ENCODE measurements at regions not wholly inside any gene's neighbourhood (a gene's known extent, or its start where the extent isn't known, plus 50 kb on each side); places are given as distances from the start of the nearest gene placed in this dataset.

DNA sequence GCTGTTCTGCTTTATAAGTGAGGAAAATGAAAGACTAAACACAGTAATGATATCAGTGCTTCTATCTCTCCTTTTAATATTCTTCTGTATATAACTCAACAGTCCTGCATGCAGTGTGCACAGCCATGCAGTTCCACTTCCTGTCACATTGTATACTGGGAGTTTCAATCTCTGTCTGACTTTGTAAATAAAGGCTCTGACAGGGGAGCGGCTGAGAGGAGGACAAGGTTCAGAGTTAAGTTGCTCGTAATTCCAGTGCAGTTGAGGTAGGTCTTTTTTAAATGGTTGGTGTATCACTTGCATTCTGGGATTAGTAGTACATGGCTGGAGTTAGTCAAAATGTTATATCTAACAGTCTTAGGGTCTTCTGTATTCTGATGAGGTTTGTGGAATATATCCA is 264.5 kb downstream of the OLFM3 start:
- TF ChIP-seq, protein P1, sequence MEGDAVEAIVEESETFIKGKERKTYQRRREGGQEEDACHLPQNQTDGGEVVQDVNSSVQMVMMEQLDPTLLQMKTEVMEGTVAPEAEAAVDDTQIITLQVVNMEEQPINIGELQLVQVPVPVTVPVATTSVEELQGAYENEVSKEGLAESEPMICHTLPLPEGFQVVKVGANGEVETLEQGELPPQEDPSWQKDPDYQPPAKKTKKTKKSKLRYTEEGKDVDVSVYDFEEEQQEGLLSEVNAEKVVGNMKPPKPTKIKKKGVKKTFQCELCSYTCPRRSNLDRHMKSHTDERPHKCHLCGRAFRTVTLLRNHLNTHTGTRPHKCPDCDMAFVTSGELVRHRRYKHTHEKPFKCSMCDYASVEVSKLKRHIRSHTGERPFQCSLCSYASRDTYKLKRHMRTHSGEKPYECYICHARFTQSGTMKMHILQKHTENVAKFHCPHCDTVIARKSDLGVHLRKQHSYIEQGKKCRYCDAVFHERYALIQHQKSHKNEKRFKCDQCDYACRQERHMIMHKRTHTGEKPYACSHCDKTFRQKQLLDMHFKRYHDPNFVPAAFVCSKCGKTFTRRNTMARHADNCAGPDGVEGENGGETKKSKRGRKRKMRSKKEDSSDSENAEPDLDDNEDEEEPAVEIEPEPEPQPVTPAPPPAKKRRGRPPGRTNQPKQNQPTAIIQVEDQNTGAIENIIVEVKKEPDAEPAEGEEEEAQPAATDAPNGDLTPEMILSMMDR (IDR thresholded peaks at IDR 0.05; ENCODE audit: partially characterized antibody, unreplicated experiment) = no peak
- H3K9me3 Mint-ChIP-seq (ENCODE audit: unreplicated experiment) = no peaks in the 10 kb centered on the region
- no peak for DNase-seq
- no peaks in the 10 kb centered on the region for H3K27me3 Mint-ChIP-seq (ENCODE audit: unreplicated experiment)
- H3K36me3 Mint-ChIP-seq (ENCODE audit: unreplicated experiment) = no peaks in the 10 kb centered on the region
- no peak overlapping the region for H3K27ac Mint-ChIP-seq (ENCODE audit: unreplicated experiment)
- no peaks in the 10 kb centered on the region for H3K4me1 Mint-ChIP-seq (ENCODE audit: low read depth, unreplicated experiment)
- H3K4me3 Mint-ChIP-seq (ENCODE audit: unreplicated experiment) = no peak overlapping the region

DNA sequence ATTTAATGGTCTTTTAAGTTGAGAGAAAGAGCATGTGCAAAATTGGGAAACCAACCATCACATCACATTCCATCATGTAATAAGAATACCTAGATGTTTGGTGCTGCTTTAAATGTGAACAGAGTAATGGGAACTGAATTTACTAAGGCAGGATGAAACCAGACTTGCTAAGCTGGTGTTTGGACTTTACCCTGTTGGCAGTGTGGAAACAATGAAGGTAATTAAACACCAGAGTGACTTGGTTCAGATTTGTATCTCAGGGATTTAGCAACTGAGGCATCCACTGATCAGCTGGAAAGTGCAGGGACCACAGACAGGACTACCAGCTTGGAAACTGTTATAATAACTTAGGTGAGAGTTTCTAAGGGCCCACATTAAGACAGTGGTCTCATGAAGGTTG is 263.4 kb downstream of the OLFM3 start:
- H3K27ac Mint-ChIP-seq (ENCODE audit: unreplicated experiment) = no peak overlapping the region
- TF ChIP-seq, protein P1 (IDR thresholded peaks at IDR 0.05; ENCODE audit: partially characterized antibody, unreplicated experiment) = no peak
- H3K4me3 Mint-ChIP-seq (ENCODE audit: unreplicated experiment) = no peak overlapping the region
- H3K9me3 Mint-ChIP-seq (ENCODE audit: unreplicated experiment) = no peaks in the 10 kb centered on the region
- DNase-seq = no peak
- H3K36me3 Mint-ChIP-seq (ENCODE audit: unreplicated experiment) = no peaks in the 10 kb centered on the region
- no peaks in the 10 kb centered on the region for H3K4me1 Mint-ChIP-seq (ENCODE audit: low read depth, unreplicated experiment)
- H3K27me3 Mint-ChIP-seq (ENCODE audit: unreplicated experiment) = no peaks in the 10 kb centered on the region

DNA sequence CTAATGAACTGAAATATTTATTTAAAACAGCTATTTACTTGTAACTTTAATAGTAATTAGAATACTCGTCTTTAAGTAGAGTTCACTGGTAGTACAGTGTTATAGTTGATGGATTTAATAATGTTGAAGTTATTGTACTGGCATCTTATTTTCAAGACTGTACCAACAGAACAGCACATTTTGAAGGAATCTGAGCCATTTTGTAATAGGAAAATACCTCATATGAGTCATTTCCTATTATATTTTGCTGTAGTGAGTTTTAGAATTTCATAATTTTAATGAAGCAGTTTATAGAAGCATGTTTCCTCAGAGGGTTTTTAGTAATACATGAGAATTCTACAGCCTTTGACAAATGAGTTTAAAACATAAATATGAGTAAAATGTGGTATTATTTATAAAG is 258.3 kb downstream of the OLFM3 start:
- Mint-ChIP-seq H3K4me3 (ENCODE audit: unreplicated experiment) (no peak overlapping the region), H3K9me3 (ENCODE audit: unreplicated experiment) (no peaks in the 10 kb centered on the region), H3K27ac (ENCODE audit: unreplicated experiment) (no peak overlapping the region), H3K4me1 (ENCODE audit: low read depth, unreplicated experiment) (no peaks in the 10 kb centered on the region), H3K36me3 (ENCODE audit: unreplicated experiment) (no peaks in the 10 kb centered on the region), H3K27me3 (ENCODE audit: unreplicated experiment) (peaks cover 2% of the 10 kb centered on the region)
- no peak for DNase-seq
- TF ChIP-seq, protein P1 (IDR thresholded peaks at IDR 0.05; ENCODE audit: partially characterized antibody, unreplicated experiment) = no peak

GRCh38 chr1:101739146-101739545 is 257.6 kb downstream of the OLFM3 start:
- TF ChIP-seq, protein P1 (IDR thresholded peaks at IDR 0.05; ENCODE audit: partially characterized antibody, unreplicated experiment) = no peak
- H3K9me3 Mint-ChIP-seq (ENCODE audit: unreplicated experiment) = no peaks in the 10 kb centered on the region
- no peak for DNase-seq
- no peak overlapping the region for H3K27ac Mint-ChIP-seq (ENCODE audit: unreplicated experiment)
- H3K4me3 Mint-ChIP-seq (ENCODE audit: unreplicated experiment) = no peak overlapping the region
- H3K27me3 Mint-ChIP-seq (ENCODE audit: unreplicated experiment) = peaks cover 2% of the 10 kb centered on the region
- no peaks in the 10 kb centered on the region for H3K4me1 Mint-ChIP-seq (ENCODE audit: low read depth, unreplicated experiment)
- H3K36me3 Mint-ChIP-seq (ENCODE audit: unreplicated experiment) = no peaks in the 10 kb centered on the region

DNA sequence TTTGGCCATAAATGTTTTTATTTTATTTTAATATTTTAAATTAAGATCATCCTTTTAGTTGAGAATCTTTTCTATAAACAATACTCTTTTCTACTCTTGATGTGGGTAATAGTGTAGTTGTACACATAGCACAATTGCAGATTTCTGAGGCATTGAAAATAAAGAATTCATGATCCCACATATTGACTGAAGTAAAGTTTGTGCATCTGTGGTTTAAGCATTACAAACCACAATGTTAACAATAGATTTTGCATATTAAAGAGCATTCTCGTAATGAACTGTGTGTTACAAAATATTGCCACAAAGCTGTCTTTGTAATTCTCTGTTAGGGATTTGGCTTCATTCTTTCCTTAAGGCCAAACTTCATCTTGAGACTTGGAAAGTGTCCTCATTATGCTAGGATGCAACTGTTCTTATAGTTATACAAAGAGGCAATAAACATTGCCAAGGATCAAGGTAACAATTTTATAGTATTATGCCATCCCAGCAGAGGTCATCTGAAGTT is 256.8 kb downstream of the OLFM3 start:
- no peak overlapping the region for H3K27ac Mint-ChIP-seq (ENCODE audit: unreplicated experiment)
- no peaks in the 10 kb centered on the region for H3K9me3 Mint-ChIP-seq (ENCODE audit: unreplicated experiment)
- H3K4me1 Mint-ChIP-seq (ENCODE audit: low read depth, unreplicated experiment) = no peaks in the 10 kb centered on the region
- no peak for DNase-seq
- TF ChIP-seq, protein P1 (IDR thresholded peaks at IDR 0.05; ENCODE audit: partially characterized antibody, unreplicated experiment) = no peak
- H3K27me3 Mint-ChIP-seq (ENCODE audit: unreplicated experiment) = peaks cover 2% of the 10 kb centered on the region
- H3K36me3 Mint-ChIP-seq (ENCODE audit: unreplicated experiment) = no peaks in the 10 kb centered on the region
- H3K4me3 Mint-ChIP-seq (ENCODE audit: unreplicated experiment) = no peak overlapping the region

Data from glutamatergic neuron (in vitro differentiated cells).